HG02798 (cell line): ENCODE measurements at regions not wholly inside any gene's neighbourhood (a gene's known extent, or its start where the extent isn't known, plus 50 kb on each side); places are given as distances from the start of the nearest gene placed in this dataset.

Experiments used
- ATAC-seq: cut with Tn5 transposase; IDR thresholded peaks from one replicate; pipeline ENCODE4 v1.9.1; 2021; ENCODE audit warnings: mild to moderate bottlenecking; ENCODE audit not compliant: unreplicated experiment, poor library complexity

GRCh38 chr16:8376858-8377257 is 213.5 kb downstream of the TMEM114 start:
- ATAC-seq = no peak

GRCh38 chr16:8376430-8376829 is 213.9 kb downstream of the TMEM114 start:
- no peak for ATAC-seq

- no peak for ATAC-seq
Measured at GRCh38 chr16:8375232-8375587, 215.1 kb downstream of the TMEM114 start.

GRCh38 chr16:8374586-8375231 is 215.6 kb downstream of the TMEM114 start:
- no peak for ATAC-seq

DNA sequence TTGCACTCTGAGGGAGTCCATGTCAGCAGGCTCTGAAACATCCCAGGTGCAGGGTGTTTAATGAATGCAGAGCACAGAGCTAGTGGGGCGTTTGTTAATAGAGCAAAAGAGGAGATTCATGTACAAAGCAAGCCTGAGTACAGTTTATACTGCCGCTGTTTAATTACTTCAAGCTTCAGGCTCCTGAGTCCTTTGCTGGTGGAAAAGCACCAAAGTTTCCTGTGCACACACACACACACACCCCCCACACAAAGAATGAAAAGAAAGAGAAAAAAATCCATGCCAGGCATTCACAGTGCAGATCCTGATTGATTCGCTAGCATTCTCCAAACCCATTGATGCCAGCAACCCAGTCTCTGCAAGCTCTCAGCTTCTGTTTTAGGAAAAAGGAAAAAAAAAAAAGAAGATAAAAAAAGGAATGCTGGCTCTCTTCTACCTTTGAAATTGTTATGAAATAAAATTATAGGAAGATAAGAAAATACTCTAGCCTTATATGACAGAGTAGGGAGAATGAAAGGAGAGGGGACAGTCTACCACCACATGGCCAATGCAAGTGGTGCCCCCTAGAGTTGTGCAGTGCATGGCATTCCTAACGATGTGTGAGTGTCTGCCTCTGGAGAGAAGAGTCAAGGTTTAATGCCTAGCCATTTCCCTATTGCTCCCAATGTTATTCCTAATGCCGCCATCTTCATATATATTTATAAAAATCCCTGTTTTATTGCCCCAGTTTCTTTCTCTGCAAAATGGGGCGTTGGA is 216.5 kb downstream of the TMEM114 start:
- ATAC-seq = no peak

DNA sequence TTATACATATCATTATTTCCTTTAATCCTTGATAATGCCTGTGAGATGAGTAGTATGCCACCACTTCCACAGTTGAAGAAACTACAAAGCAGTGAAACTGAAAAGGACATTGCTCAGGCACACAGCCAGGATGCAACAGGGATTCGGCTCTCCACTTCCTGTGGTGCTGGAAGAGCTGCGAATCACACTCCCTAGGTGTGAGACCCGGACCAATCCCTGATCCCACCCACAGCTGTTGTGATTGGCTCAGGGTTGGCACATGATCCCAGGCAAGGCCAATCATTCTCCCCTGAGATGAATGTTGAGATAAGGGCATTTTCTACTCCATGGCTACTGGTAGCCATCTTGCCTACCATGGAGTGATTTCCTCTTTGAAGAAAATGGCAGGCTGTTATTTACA is 218.2 kb downstream of the TMEM114 start:
- no peak for ATAC-seq

DNA sequence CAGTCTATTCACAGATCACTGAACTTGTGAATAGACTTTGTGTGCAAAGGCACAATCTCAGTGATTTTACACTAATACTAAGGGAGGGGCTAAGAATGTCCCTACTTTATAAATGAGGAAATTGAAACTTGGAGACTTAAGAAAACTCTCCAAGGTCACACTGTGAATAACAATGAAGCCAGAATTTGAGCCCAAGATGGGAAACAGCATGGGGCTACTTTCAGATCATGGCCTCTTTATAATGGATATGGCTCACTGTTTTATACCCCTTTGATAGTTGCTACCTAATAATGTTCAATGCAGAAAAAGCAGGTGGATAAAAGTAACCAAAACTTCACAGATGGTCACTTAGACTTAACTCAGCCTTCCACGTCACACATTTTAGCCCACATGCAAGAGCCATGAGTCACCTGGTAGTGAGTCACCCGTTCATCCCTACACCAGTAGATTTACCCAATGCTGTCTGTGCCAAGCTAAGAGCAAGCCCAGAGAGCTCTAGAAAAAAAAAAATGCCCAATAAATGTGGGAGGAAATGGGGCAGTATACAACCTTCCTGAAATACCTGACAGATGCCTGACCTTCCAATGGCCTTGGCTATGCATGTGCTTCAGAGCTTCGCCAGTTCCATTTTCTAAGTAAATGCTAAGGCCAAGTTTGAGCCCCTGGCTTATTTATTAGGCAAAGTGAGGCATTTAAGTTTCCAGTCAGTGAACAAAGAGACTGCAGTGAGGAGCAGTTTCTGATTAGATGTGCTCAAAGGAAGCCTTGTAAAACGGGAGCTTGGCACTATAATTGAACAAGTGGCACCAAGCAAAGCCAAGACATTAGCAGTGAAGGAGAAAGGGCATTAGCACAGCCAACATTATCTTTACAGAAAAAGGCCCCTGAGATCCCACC is 219.7 kb downstream of the TMEM114 start:
- ATAC-seq = no peak

- ATAC-seq = no peak
Measured at GRCh38 chr16:8358937-8359336, 231.4 kb downstream of the TMEM114 start.

- ATAC-seq = no peak
Measured at GRCh38 chr16:8355675-8356074, 234.6 kb downstream of the TMEM114 start.

GRCh38 chr16:8346294-8346693 is 244.0 kb downstream of the TMEM114 start:
- no peak for ATAC-seq

- no peak for ATAC-seq
Measured at GRCh38 chr16:8342276-8342675, 248.0 kb downstream of the TMEM114 start.

DNA sequence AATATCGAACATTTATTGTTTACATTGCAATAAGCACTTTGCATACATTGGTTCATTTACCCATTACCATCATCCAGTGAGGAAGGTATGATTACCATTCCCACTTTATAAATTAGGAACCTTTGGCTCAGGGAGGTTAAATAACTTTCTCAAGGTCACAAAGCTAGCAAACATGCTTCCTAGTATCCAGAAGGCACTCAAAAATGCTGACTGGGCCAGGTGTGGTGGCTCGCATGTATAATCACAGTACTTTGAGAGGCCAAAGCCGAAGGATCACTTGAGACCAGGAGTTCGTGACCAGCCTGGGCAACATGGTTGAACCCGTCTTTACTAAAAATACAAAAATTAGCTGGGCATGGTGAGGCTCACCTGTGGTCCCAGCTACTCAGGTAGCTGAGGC is 259.6 kb downstream of the TMEM114 start:
- ATAC-seq = no peak

- no peak for ATAC-seq
Measured at GRCh38 chr16:8326232-8326631, 264.1 kb downstream of the TMEM114 start.

DNA sequence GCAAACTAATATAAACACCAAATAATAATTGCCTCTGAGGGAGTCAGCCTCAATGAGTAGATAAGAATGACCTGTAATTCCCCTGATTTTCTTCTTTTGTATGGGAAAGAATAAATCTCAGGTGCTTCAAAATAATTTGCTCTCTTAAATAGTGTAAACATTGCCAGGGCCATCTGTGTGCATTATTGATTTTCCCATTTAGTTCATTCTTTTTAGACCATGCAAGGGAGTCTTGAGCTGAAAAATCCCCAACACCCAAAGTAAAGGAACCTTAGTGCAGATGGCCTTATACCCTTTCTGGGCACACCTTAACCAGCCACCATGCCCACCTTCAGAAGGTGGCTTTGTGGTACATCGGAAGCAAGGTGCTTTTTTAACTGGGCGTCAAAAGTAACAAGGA is 267.2 kb downstream of the TMEM114 start:
- no peak for ATAC-seq

GRCh38 chr16:8320131-8320530 is 270.2 kb downstream of the TMEM114 start:
- ATAC-seq = no peak

GRCh38 chr16:8310816-8311215 is 279.5 kb downstream of the TMEM114 start:
- no peak for ATAC-seq

- ATAC-seq = no peak
Measured at GRCh38 chr16:8310323-8310722, 280.0 kb downstream of the TMEM114 start.

DNA sequence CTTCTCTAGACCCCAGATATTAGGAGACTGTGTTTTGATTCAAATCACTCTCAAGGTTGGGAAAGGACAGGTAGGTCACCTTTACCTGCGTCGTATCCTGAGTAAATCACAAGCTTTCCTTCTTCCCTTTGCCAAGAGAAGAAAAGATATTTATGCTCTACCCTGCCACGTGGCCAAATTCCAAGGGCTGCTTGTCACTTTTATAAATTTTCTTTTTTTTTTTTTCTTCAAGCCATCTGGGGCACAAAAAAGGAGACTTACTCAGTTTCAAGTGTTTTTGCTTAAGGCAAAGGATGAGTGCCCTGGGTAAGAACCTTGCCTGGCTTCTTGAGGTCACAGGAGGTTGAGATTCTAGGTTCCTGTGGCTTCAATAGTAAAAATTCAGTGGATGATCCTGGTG is 285.1 kb downstream of the TMEM114 start:
- ATAC-seq = no peak

DNA sequence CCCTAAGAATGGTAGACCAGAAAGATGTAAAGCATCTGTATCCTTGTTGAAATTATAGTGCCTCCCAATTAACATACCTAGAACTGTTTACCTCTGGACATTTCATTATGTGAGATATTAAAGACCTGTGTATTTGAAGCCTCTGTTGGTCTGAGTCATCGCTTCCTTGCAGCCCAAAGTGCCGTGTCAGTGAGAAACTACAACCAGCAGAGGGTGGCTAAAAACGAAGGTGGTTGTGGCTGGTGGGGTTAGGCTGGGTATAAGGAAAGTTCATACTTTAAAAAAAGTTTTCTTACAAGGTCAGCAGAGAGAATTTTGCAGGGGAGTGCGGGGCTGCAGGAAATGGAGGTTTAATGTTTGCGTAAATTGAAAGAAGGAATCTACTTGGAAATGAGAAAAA is 290.7 kb downstream of the TMEM114 start:
- ATAC-seq = no peak

DNA sequence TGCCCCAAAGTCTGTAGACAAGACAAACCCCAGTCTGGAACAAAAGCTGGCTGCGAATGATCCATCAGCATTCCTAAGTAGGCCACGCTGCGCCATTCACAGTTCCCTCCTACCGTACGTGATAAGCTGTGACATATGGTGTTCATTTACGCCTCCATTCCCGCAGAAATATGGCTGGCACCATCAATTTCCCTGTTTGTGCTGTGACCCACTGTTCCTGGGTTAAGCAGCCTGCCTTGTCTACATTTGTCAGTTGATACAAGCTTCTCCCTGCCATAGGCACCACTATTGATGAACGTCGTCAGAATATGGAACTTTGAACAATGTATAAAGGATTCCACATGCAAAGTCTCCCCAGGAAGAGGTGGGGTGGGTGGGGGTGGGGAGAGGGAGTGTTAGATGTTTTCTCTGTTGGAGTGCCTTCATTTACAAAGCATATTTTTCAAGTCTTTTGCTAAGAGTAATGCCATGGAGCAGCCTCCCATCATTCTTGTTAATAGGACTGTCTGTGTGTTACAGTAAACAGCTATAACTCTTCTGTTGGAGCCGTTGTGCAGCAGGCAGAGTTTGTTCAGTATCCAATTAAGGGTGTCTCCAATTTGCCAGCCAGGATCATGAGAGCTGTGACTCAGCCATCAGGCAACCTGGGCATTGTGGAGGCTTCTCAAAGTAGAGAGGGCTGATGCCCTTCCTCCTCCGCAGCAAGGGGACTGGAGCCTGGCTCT is 294.6 kb downstream of the TMEM114 start:
- ATAC-seq = no peak

- no peak for ATAC-seq
Measured at GRCh38 chr16:8293413-8293812, 296.9 kb downstream of the TMEM114 start.
